ENCODE measurements at regions not wholly inside any gene's neighbourhood (a gene's known extent, or its start where the extent isn't known, plus 50 kb on each side); places are given as distances from the start of the nearest gene placed in this dataset.

DNA sequence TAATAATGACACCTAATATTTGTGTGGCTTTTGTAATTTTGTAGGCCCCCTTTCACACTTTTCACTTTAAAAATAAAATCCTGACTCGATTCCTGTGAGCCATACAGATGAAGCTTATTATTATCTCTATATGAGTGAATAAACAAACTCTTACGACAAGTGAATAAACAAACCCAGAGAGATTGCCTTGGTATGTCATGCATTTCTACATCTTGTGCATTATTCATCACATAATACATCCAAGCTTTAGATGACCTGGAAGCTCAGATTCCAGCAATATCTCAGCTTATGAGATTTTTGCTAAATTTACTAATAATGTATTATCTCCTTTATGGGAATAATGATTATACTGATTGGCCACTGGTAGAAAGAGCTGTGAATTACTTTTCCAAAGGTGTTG lies 248.2 kb downstream of the TBX18 start:
- TF ChIP-seq, protein P1, sequence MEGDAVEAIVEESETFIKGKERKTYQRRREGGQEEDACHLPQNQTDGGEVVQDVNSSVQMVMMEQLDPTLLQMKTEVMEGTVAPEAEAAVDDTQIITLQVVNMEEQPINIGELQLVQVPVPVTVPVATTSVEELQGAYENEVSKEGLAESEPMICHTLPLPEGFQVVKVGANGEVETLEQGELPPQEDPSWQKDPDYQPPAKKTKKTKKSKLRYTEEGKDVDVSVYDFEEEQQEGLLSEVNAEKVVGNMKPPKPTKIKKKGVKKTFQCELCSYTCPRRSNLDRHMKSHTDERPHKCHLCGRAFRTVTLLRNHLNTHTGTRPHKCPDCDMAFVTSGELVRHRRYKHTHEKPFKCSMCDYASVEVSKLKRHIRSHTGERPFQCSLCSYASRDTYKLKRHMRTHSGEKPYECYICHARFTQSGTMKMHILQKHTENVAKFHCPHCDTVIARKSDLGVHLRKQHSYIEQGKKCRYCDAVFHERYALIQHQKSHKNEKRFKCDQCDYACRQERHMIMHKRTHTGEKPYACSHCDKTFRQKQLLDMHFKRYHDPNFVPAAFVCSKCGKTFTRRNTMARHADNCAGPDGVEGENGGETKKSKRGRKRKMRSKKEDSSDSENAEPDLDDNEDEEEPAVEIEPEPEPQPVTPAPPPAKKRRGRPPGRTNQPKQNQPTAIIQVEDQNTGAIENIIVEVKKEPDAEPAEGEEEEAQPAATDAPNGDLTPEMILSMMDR (conservative IDR thresholded peaks at IDR 0.05; ENCODE audit: low read length): no peak
- TF ChIP-seq EZH2phosphoT487 (IDR thresholded peaks at IDR 0.05; ENCODE audit: borderline replicate concordance): no peak
- H3K4me3 ChIP-seq (ENCODE audit: low read length, poor library complexity, severe bottlenecking): no peak overlapping the region
- H3K4me2 ChIP-seq (ENCODE audit: low read depth, low read length, poor library complexity, severe bottlenecking): no peak overlapping the region
- no peak overlapping the region for H2AFZ ChIP-seq (ENCODE audit: low read length)
- H3F3A ChIP-seq (ENCODE audit: low read depth): no peaks in the 10 kb centered on the region
- no peaks in the 10 kb centered on the region for H4K20me1 ChIP-seq (ENCODE audit: insufficient read depth, low read length, poor library complexity, severe bottlenecking)
- H3K79me2 ChIP-seq (ENCODE audit: insufficient read depth, low read length): no peaks in the 10 kb centered on the region
- no peaks in the 10 kb centered on the region for H3K9me3 ChIP-seq (ENCODE audit: insufficient read depth, low read depth, low read length)
- no peak overlapping the region for H3K9ac ChIP-seq (ENCODE audit: low read depth, low read length, poor library complexity, severe bottlenecking)
- H3K9me2 ChIP-seq (replicated peaks; ENCODE audit: low read depth, low read length): no peaks in the 10 kb centered on the region
- peaks cover 9% of the 10 kb centered on the region for H3K4me1 ChIP-seq (ENCODE audit: insufficient read depth, low read length, poor library complexity, severe bottlenecking)
- no peaks in the 10 kb centered on the region for H3K36me3 ChIP-seq (ENCODE audit: insufficient read depth, low read length)
- no peaks in the 10 kb centered on the region for H3K27me3 ChIP-seq (ENCODE audit: insufficient read depth, low read length, poor library complexity, severe bottlenecking)

DNA sequence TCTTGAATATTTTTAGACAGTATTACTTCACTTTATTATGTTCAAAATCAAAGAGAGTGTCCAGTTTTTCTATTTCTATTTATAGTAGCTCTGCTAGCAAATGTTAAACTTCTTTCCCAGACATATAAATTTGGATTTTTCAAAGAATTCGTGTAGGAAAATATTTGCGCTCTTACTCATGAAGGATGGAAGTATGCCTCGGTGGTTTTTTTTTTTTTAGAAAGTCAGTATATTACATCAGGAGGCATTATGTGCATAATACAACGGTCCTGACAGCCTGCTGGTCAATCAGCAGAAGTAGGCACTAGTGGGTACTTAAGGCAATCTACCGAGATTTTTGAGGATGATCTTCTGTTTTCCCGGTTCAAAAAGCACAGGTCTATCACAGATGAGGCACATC lies 249.3 kb downstream of the TBX18 start:
- Histone ChIP-seq H3K79me2 (ENCODE audit: insufficient read depth, low read length) (no peaks in the 10 kb centered on the region), H3K9me3 (ENCODE audit: insufficient read depth, low read depth, low read length) (no peaks in the 10 kb centered on the region), H2AFZ (ENCODE audit: low read length) (no peak overlapping the region), H3K9ac (ENCODE audit: low read depth, low read length, poor library complexity, severe bottlenecking) (no peak overlapping the region), H3K27me3 (ENCODE audit: insufficient read depth, low read length, poor library complexity, severe bottlenecking) (no peaks in the 10 kb centered on the region), H3K9me2 (replicated peaks; ENCODE audit: low read depth, low read length) (no peaks in the 10 kb centered on the region), H4K20me1 (ENCODE audit: insufficient read depth, low read length, poor library complexity, severe bottlenecking) (no peaks in the 10 kb centered on the region), H3F3A (ENCODE audit: low read depth) (no peaks in the 10 kb centered on the region), H3K4me2 (ENCODE audit: low read depth, low read length, poor library complexity, severe bottlenecking) (no peak overlapping the region), H3K4me3 (ENCODE audit: low read length, poor library complexity, severe bottlenecking) (no peak overlapping the region), H3K4me1 (ENCODE audit: insufficient read depth, low read length, poor library complexity, severe bottlenecking) (peaks cover 9% of the 10 kb centered on the region), H3K36me3 (ENCODE audit: insufficient read depth, low read length) (no peaks in the 10 kb centered on the region)
- TF ChIP-seq EZH2phosphoT487 (IDR thresholded peaks at IDR 0.05; ENCODE audit: borderline replicate concordance): no peak

DNA sequence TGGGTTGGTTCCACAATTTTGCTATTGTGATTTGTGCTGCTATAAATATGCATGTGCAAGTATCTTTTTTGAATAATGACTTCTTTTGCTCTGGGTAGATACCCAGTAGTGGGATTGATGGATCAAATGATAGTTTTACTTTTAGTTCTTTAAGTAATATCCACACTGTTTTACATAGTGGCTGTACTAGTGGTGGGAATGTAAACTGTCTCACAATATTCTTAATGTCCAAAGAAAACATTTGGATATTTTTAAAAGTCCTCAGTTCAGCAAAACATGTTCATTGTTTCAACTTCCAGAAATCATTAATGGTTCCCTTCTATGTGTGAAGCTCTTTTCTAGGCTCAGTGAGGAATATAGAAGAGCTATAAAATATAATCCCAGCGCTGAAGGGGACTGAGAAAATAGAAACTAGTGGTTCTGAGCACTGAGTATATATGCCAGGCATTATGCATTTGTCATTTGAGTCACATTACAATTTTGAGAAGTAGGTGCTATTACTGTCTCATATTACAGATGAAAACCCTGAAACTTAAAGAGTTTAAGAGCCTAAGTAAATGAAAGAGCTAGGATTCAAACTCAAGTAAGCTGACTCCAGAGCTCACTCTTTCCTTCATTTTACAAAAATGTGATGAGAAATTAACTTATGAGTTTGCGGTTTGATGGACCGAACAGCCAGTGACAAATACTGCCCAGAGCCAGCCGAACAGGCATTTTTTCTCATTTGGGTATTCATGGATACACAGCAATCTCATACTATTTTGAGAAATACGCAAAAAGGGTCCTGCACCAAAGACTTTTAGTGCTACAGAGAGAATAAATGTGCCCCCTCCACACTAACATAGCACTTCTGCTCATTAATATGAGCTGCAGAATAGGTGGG lies 250.1 kb downstream of the TBX18 start:
- TF ChIP-seq, protein P1 (conservative IDR thresholded peaks at IDR 0.05; ENCODE audit: low read length): no peak
- no peak for TF ChIP-seq EZH2phosphoT487 (IDR thresholded peaks at IDR 0.05; ENCODE audit: borderline replicate concordance)
- Histone ChIP-seq H3K27me3 (ENCODE audit: insufficient read depth, low read length, poor library complexity, severe bottlenecking) (no peaks in the 10 kb centered on the region), H3K79me2 (ENCODE audit: insufficient read depth, low read length) (no peaks in the 10 kb centered on the region), H3F3A (ENCODE audit: low read depth) (no peaks in the 10 kb centered on the region), H3K9ac (ENCODE audit: low read depth, low read length, poor library complexity, severe bottlenecking) (no peak overlapping the region), H3K4me3 (ENCODE audit: low read length, poor library complexity, severe bottlenecking) (no peak overlapping the region), H2AFZ (ENCODE audit: low read length) (no peak overlapping the region), H3K4me1 (ENCODE audit: insufficient read depth, low read length, poor library complexity, severe bottlenecking) (peaks cover 9% of the 10 kb centered on the region), H3K36me3 (ENCODE audit: insufficient read depth, low read length) (no peaks in the 10 kb centered on the region), H3K9me3 (ENCODE audit: insufficient read depth, low read depth, low read length) (no peaks in the 10 kb centered on the region), H3K4me2 (ENCODE audit: low read depth, low read length, poor library complexity, severe bottlenecking) (no peak overlapping the region), H4K20me1 (ENCODE audit: insufficient read depth, low read length, poor library complexity, severe bottlenecking) (no peaks in the 10 kb centered on the region), H3K9me2 (replicated peaks; ENCODE audit: low read depth, low read length) (no peaks in the 10 kb centered on the region)
